HG02623 (cell line): ENCODE measurements at regions not wholly inside any gene's neighbourhood (a gene's known extent, or its start where the extent isn't known, plus 50 kb on each side); places are given as distances from the start of the nearest gene placed in this dataset.

Experiments
- ATAC-seq: cut with Tn5 transposase; IDR thresholded peaks from one replicate; pipeline ENCODE4 v1.9.1; 2021; ENCODE audit warnings: moderate library complexity; ENCODE audit not compliant: unreplicated experiment

- no peak for ATAC-seq
Observed at GRCh38 chr4:3852309-3852708, 86.1 kb downstream of the ADRA2C start.

- no peak for ATAC-seq
Observed at GRCh38 chr4:3852711-3853110, 86.5 kb downstream of the ADRA2C start.

- ATAC-seq, result no peak
Observed at GRCh38 chr4:3853388-3854035, 87.3 kb downstream of the ADRA2C start.

- ATAC-seq, result no peak
Observed at GRCh38 chr4:3854661-3855060, 88.5 kb downstream of the ADRA2C start.

- ATAC-seq, result no peak
Observed at GRCh38 chr4:3855646-3856045, 89.5 kb downstream of the ADRA2C start.

GRCh38 chr4:3856604-3857204 is 90.5 kb downstream of the ADRA2C start:
- ATAC-seq, result no peak

GRCh38 chr4:3857269-3857926 is 91.2 kb downstream of the ADRA2C start:
- no peak for ATAC-seq

GRCh38 chr4:3858046-3858730 is 92.0 kb downstream of the ADRA2C start:
- ATAC-seq, result no peak

- ATAC-seq, result no peak
Observed at GRCh38 chr4:3858765-3859388, 92.7 kb downstream of the ADRA2C start.

- no peak for ATAC-seq
Observed at GRCh38 chr4:3859571-3859970, 93.4 kb downstream of the ADRA2C start.

GRCh38 chr4:3860061-3860912 is 94.1 kb downstream of the ADRA2C start:
- ATAC-seq, result no peak

GRCh38 chr4:3860913-3861636 is 94.9 kb downstream of the ADRA2C start:
- no peak for ATAC-seq

GRCh38 chr4:3861720-3862639 is 95.8 kb downstream of the ADRA2C start:
- ATAC-seq, result no peak

- no peak for ATAC-seq
Observed at GRCh38 chr4:3862640-3863420, 96.6 kb downstream of the ADRA2C start.

- no peak for ATAC-seq
Observed at GRCh38 chr4:3863841-3864741, 97.9 kb downstream of the ADRA2C start.

- no peak for ATAC-seq
Observed at GRCh38 chr4:3864742-3865721, 98.8 kb downstream of the ADRA2C start.
